Keratinocyte (primary cell): ENCODE measurements at regions not wholly inside any gene's neighbourhood (a gene's known extent, or its start where the extent isn't known, plus 50 kb on each side); places are given as distances from the start of the nearest gene placed in this dataset.

ENCODE experiments used
- EZH2 ChIP-seq: IDR thresholded peaks from one replicate; pipeline ENCODE4 v1.6.1; 2012; ENCODE audit warnings: inconsistent platforms, mild to moderate bottlenecking, low read length, moderate library complexity
- TF ChIP-seq, protein P1 (sequence below), 3 experiments: IDR thresholded peaks in 1 of 3; conservative IDR thresholded peaks in 1 of 3; optimal IDR thresholded peaks in 1 of 3; 2 replicates in 2 of 3; 3 replicates in 1 of 3; pipeline versions ENCODE3 to v1.5.1; 2011; ENCODE audit warnings: low read length in 3 of 3, mild to moderate bottlenecking in 3 of 3, moderate library complexity in 2 of 3, control low read depth in 1 of 3, inconsistent platforms in 1 of 3; ENCODE audit not compliant: insufficient read depth in 2 of 3; ENCODE audit errors: extremely low read depth in 1 of 3

GRCh38 chr17:73772107-73772705 lies 128.0 kb upstream of the SDK2 start:
- TF ChIP-seq, protein P1, sequence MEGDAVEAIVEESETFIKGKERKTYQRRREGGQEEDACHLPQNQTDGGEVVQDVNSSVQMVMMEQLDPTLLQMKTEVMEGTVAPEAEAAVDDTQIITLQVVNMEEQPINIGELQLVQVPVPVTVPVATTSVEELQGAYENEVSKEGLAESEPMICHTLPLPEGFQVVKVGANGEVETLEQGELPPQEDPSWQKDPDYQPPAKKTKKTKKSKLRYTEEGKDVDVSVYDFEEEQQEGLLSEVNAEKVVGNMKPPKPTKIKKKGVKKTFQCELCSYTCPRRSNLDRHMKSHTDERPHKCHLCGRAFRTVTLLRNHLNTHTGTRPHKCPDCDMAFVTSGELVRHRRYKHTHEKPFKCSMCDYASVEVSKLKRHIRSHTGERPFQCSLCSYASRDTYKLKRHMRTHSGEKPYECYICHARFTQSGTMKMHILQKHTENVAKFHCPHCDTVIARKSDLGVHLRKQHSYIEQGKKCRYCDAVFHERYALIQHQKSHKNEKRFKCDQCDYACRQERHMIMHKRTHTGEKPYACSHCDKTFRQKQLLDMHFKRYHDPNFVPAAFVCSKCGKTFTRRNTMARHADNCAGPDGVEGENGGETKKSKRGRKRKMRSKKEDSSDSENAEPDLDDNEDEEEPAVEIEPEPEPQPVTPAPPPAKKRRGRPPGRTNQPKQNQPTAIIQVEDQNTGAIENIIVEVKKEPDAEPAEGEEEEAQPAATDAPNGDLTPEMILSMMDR (optimal IDR thresholded peaks at IDR 0.05 in 1 of 3, IDR thresholded peaks at IDR 0.05 in 1 of 3, conservative IDR thresholded peaks at IDR 0.05 in 1 of 3; ENCODE audit: extremely low read depth in 1 of 3, insufficient read depth in 2 of 3, low read length in 3 of 3) = no peak
- TF ChIP-seq EZH2 = no peak
